ENCODE measurements at regions not wholly inside any gene's neighbourhood (a gene's known extent, or its start where the extent isn't known, plus 50 kb on each side); places are given as distances from the start of the nearest gene placed in this dataset.

- no peak for TF ChIP-seq CTCF (IDR thresholded peaks at IDR 0.05 in 4 of 5, conservative IDR thresholded peaks at IDR 0.05 in 1 of 5)
- TF ChIP-seq POLR2A (IDR thresholded peaks at IDR 0.05) = no peak
These were observed 85.0 kb upstream of the SEPTIN5 start for GRCh38 chr22:19629331-19629719.

Data from gastrocnemius medialis (tissue), 4 donors.